HEK293 (cell line): ENCODE measurements at regions not wholly inside any gene's neighbourhood (a gene's known extent, or its start where the extent isn't known, plus 50 kb on each side); places are given as distances from the start of the nearest gene placed in this dataset.

Experiments used
- CTCF ChIA-PET: fragments of 350-600 bp; formaldehyde crosslinking; extraction: SDS; loops from one replicate; lab custom pipeline; 2021; ENCODE audit warnings: antibody characterized with exemption; lab: Yijun Ruan, JAX
- POLR2A ChIA-PET: fragments of 300-600 bp; formaldehyde crosslinking; extraction: SDS; loops from one replicate; lab custom pipeline; 2020; ENCODE audit warnings: antibody characterized with exemption, inconsistent platforms; lab: Yijun Ruan, JAX
- H3K27ac ChIP-seq: fragments of 200-500 bp; sonication (Bioruptor generic); 2 replicates; pipeline ENCODE4 v1.5.1; 2014; ENCODE audit warnings: low read depth, low read length, control low read depth, inconsistent platforms; ENCODE audit errors: extremely low read depth
- H3K36me3 ChIP-seq, 2 experiments: fragments of 200-500 bp in 1 of 2; sonication (Bioruptor generic) in 1 of 2; 1 replicate in 1 of 2; 2 replicates in 1 of 2; pipeline ENCODE4 v1.5.1; 2014 to 2017; ENCODE audit warnings: inconsistent platforms in 2 of 2, low read length in 2 of 2; ENCODE audit not compliant: control insufficient read depth in 2 of 2, insufficient read depth in 1 of 2
- H3K4me1 ChIP-seq: fragments of 200-500 bp; sonication (Bioruptor generic); 2 replicates; pipeline ENCODE4 v1.5.1; 2014; ENCODE audit warnings: mild to moderate bottlenecking, low read length, inconsistent platforms; ENCODE audit not compliant: control insufficient read depth, insufficient read depth
- H3K4me3 ChIP-seq: 2 replicates; pipeline ENCODE4 v1.5.1; 2011; ENCODE audit warnings: low read depth, mild to moderate bottlenecking, control low read depth, low read length, moderate library complexity
- H3K9me3 ChIP-seq: fragments of 200-500 bp; sonication (Bioruptor generic); 2 replicates; pipeline ENCODE4 v1.5.1; 2014; ENCODE audit warnings: low read depth, low read length, inconsistent platforms; ENCODE audit not compliant: control insufficient read depth, insufficient read depth
- BCL11B ChIP-seq: fragments of 450-650 bp; formaldehyde crosslinking; IDR thresholded peaks from 2 replicates; pipeline ENCODE4 v1.5.1; 2016; ENCODE audit warnings: low read depth, missing biosample characterization, missing genetic modification characterization
- KLF8 ChIP-seq: fragments of 450-650 bp; formaldehyde crosslinking; IDR thresholded peaks from 2 replicates; pipeline ENCODE4 v1.5.1; 2016; ENCODE audit warnings: missing biosample characterization, missing genetic modification characterization
- MEIS1 ChIP-seq: sonication (generic); formaldehyde crosslinking; IDR thresholded peaks from 2 replicates; pipeline ENCODE4 v1.8.1; 2022; ENCODE audit warnings: missing genetic modification reagents, mild to moderate bottlenecking, borderline replicate concordance
- MYNN ChIP-seq: fragments of 450-650 bp; formaldehyde crosslinking; IDR thresholded peaks from 2 replicates; pipeline ENCODE4 v1.5.1; 2016; ENCODE audit warnings: missing biosample characterization, missing genetic modification characterization, borderline replicate concordance
- SP3 ChIP-seq: fragments of 450-650 bp; formaldehyde crosslinking; IDR thresholded peaks from 2 replicates; pipeline ENCODE4 v1.5.1; 2016; ENCODE audit warnings: missing biosample characterization, missing genetic modification characterization
- WT1 ChIP-seq: fragments of 450-650 bp; formaldehyde crosslinking; IDR thresholded peaks from 2 replicates; pipeline ENCODE4 v1.5.1; 2016; ENCODE audit warnings: missing biosample characterization, missing genetic modification characterization
- ZBTB7A ChIP-seq: fragments of 450-650 bp; formaldehyde crosslinking; IDR thresholded peaks from 2 replicates; pipeline ENCODE4 v1.5.1; 2016; ENCODE audit warnings: low read depth, missing biosample characterization, missing genetic modification characterization
- ZFP69B ChIP-seq: fragments of 450-650 bp; formaldehyde crosslinking; IDR thresholded peaks from 2 replicates; pipeline ENCODE4 v1.5.1; 2016; ENCODE audit warnings: missing biosample characterization, missing genetic modification characterization
- ZIC2 ChIP-seq: fragments of 450-650 bp; formaldehyde crosslinking; IDR thresholded peaks from 2 replicates; pipeline ENCODE4 v1.5.1; 2016; ENCODE audit warnings: missing biosample characterization, missing genetic modification characterization
- ZNF10 ChIP-seq: fragments of 450-650 bp; formaldehyde crosslinking; IDR thresholded peaks from 2 replicates; pipeline ENCODE4 v1.5.1; 2017; ENCODE audit warnings: missing biosample characterization, missing genetic modification characterization
- ZNF155 ChIP-seq: fragments of 450-650 bp; formaldehyde crosslinking; IDR thresholded peaks from 2 replicates; pipeline ENCODE4 v1.5.1; 2016; ENCODE audit warnings: missing biosample characterization, missing genetic modification characterization
- ZNF16 ChIP-seq: fragments of 450-650 bp; formaldehyde crosslinking; IDR thresholded peaks from 2 replicates; pipeline ENCODE4 v1.5.1; 2016; ENCODE audit warnings: low read depth, missing biosample characterization, missing genetic modification characterization
- ZNF169 ChIP-seq: fragments of 450-650 bp; formaldehyde crosslinking; IDR thresholded peaks from 2 replicates; pipeline ENCODE4 v1.5.1; 2016; ENCODE audit warnings: missing biosample characterization, missing genetic modification characterization
- ZNF248 ChIP-seq: fragments of 450-650 bp; formaldehyde crosslinking; IDR thresholded peaks from 2 replicates; pipeline ENCODE4 v1.5.1; 2017; ENCODE audit warnings: missing biosample characterization, missing genetic modification characterization
- ZNF324 ChIP-seq: fragments of 450-650 bp; formaldehyde crosslinking; IDR thresholded peaks from 2 replicates; pipeline ENCODE4 v1.5.1; 2016; ENCODE audit warnings: missing biosample characterization, missing genetic modification characterization
- ZNF404 ChIP-seq: fragments of 450-650 bp; formaldehyde crosslinking; IDR thresholded peaks from 2 replicates; pipeline ENCODE4 v1.5.1; 2017; ENCODE audit warnings: missing biosample characterization, missing genetic modification characterization
- ZNF510 ChIP-seq: fragments of 450-650 bp; formaldehyde crosslinking; IDR thresholded peaks from 2 replicates; pipeline ENCODE4 v1.5.1; 2018; ENCODE audit warnings: mild to moderate bottlenecking, missing genetic modification characterization, missing biosample characterization; ENCODE audit not compliant: insufficient replicate concordance
- ZNF521 ChIP-seq: fragments of 450-650 bp; formaldehyde crosslinking; IDR thresholded peaks from 2 replicates; pipeline ENCODE4 v1.5.1; 2017; ENCODE audit warnings: missing biosample characterization, mild to moderate bottlenecking, missing genetic modification characterization
- ZNF529 ChIP-seq: fragments of 450-650 bp; formaldehyde crosslinking; IDR thresholded peaks from 2 replicates; pipeline ENCODE4 v1.5.1; 2017; ENCODE audit warnings: missing genetic modification characterization, missing biosample characterization; ENCODE audit not compliant: insufficient replicate concordance
- ZNF549 ChIP-seq: fragments of 450-650 bp; IDR thresholded peaks from 2 replicates; pipeline ENCODE4 v1.5.1; 2018; ENCODE audit warnings: missing biosample characterization, missing genetic modification characterization, mild to moderate bottlenecking, inconsistent platforms, moderate library complexity
- ZNF629 ChIP-seq: fragments of 450-650 bp; formaldehyde crosslinking; IDR thresholded peaks from 2 replicates; pipeline ENCODE4 v1.5.1; 2017; ENCODE audit warnings: missing biosample characterization, missing genetic modification characterization
- ZNF670 ChIP-seq: fragments of 450-650 bp; formaldehyde crosslinking; IDR thresholded peaks from 2 replicates; pipeline ENCODE4 v1.5.1; 2016; ENCODE audit warnings: missing biosample characterization, missing genetic modification characterization, low read depth
- ZNF747 ChIP-seq: fragments of 450-650 bp; formaldehyde crosslinking; IDR thresholded peaks from 2 replicates; pipeline ENCODE4 v1.5.1; 2016; ENCODE audit warnings: missing biosample characterization, missing genetic modification characterization
- ZNF791 ChIP-seq: fragments of 450-650 bp; formaldehyde crosslinking; IDR thresholded peaks from 2 replicates; pipeline ENCODE4 v1.5.1; 2016; ENCODE audit warnings: missing biosample characterization, missing genetic modification characterization
- ZNF837 ChIP-seq: fragments of 450-650 bp; formaldehyde crosslinking; IDR thresholded peaks from 2 replicates; pipeline ENCODE4 v1.5.1; 2016; ENCODE audit warnings: missing biosample characterization, missing genetic modification characterization
- ZSCAN16 ChIP-seq: fragments of 450-650 bp; formaldehyde crosslinking; IDR thresholded peaks from 2 replicates; pipeline ENCODE4 v1.5.1; 2016; ENCODE audit warnings: missing biosample characterization, missing genetic modification characterization
- TF ChIP-seq, protein P1 (sequence below): fragments of 450-650 bp; formaldehyde crosslinking; conservative IDR thresholded peaks from 2 replicates; pipeline ENCODE4 v1.5.1; 2016; ENCODE audit warnings: low read depth, missing biosample characterization, missing genetic modification characterization
- TF ChIP-seq, protein P2 (sequence below): fragments of 450-650 bp; formaldehyde crosslinking; IDR thresholded peaks from 2 replicates; pipeline ENCODE4 v1.5.1; 2016; ENCODE audit warnings: missing biosample characterization, missing genetic modification characterization

- ChIA-PET POLR2A (no interaction called here), CTCF (no interaction called here)
- TF ChIP-seq ZNF248 (tag by site-specific recombination) (no peak), ZNF404 (no peak), BCL11B (tag by site-specific recombination) (no peak), ZIC2 (tag by site-specific recombination) (no peak), ZNF747 (tag by site-specific recombination) (no peak), ZNF10 (tag by site-specific recombination) (no peak), ZNF155 (tag by site-specific recombination) (no peak), ZBTB7A (no peak), ZFP69B (no peak), ZNF549 (tag by site-specific recombination) (no peak), ZNF670 (tag by site-specific recombination) (no peak), ZNF837 (tag by site-specific recombination) (no peak), MEIS1 (CRISPR knock-in tag) (no peak), ZNF521 (tag by site-specific recombination) (no peak)
- TF ChIP-seq, protein P1, sequence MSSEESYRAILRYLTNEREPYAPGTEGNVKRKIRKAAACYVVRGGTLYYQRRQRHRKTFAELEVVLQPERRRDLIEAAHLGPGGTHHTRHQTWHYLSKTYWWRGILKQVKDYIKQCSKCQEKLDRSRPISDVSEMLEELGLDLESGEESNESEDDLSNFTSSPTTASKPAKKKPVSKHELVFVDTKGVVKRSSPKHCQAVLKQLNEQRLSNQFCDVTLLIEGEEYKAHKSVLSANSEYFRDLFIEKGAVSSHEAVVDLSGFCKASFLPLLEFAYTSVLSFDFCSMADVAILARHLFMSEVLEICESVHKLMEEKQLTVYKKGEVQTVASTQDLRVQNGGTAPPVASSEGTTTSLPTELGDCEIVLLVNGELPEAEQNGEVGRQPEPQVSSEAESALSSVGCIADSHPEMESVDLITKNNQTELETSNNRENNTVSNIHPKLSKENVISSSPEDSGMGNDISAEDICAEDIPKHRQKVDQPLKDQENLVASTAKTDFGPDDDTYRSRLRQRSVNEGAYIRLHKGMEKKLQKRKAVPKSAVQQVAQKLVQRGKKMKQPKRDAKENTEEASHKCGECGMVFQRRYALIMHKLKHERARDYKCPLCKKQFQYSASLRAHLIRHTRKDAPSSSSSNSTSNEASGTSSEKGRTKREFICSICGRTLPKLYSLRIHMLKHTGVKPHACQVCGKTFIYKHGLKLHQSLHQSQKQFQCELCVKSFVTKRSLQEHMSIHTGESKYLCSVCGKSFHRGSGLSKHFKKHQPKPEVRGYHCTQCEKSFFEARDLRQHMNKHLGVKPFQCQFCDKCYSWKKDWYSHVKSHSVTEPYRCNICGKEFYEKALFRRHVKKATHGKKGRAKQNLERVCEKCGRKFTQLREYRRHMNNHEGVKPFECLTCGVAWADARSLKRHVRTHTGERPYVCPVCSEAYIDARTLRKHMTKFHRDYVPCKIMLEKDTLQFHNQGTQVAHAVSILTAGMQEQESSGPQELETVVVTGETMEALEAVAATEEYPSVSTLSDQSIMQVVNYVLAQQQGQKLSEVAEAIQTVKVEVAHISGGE (tag by site-specific recombination) = no peak
- TF ChIP-seq, protein P2, sequence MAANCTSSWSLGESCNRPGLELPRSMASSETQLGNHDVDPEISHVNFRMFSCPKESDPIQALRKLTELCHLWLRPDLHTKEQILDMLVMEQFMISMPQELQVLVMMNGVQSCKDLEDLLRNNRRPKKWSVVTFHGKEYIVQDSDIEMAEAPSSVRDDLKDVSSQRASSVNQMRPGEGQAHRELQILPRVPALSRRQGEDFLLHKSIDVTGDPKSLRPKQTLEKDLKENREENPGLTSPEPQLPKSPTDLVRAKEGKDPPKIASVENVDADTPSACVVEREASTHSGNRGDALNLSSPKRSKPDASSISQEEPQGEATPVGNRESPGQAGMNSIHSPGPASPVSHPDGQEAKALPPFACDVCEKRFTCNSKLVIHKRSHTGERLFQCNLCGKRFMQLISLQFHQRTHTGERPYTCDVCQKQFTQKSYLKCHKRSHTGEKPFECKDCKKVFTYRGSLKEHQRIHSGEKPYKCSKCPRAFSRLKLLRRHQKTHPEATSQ = no peak
- H3K36me3 ChIP-seq = no peaks in the 10 kb centered on the region
- no peak overlapping the region for H3K4me3 ChIP-seq
- H3K4me1 ChIP-seq = no peaks in the 10 kb centered on the region
- H3K9me3 ChIP-seq = no peaks in the 10 kb centered on the region
- no peak overlapping the region for H3K27ac ChIP-seq
Measured at GRCh38 chr5:90171466-90171865, 238.1 kb downstream of the CETN3 start.

GRCh38 chr5:90170261-90170660 is 239.3 kb downstream of the CETN3 start:
- CTCF ChIA-PET = no interaction called here
- H3K36me3 ChIP-seq = no peaks in the 10 kb centered on the region
- no peak overlapping the region for H3K4me3 ChIP-seq
- POLR2A ChIA-PET = no interaction called here
- H3K27ac ChIP-seq = no peak overlapping the region
- H3K9me3 ChIP-seq = no peaks in the 10 kb centered on the region
- no peak for TF ChIP-seq WT1 (tag by site-specific recombination)
- TF ChIP-seq ZNF629 = no peak
- no peak for TF ChIP-seq ZNF10 (tag by site-specific recombination)
- no peak for TF ChIP-seq ZNF510
- TF ChIP-seq ZNF169 (tag by site-specific recombination) = no peak
- no peak for TF ChIP-seq ZSCAN16
- no peak for TF ChIP-seq ZNF529 (tag by site-specific recombination)
- no peak for TF ChIP-seq KLF8 (tag by site-specific recombination)
- TF ChIP-seq ZNF791 = no peak
- no peak for TF ChIP-seq ZNF16 (tag by site-specific recombination)
- TF ChIP-seq ZNF324 (tag by site-specific recombination) = no peak
- no peak for TF ChIP-seq MYNN (tag by site-specific recombination)
- no peak for TF ChIP-seq SP3
- H3K4me1 ChIP-seq = no peaks in the 10 kb centered on the region
